IPS DF 6.9 (cell line): ENCODE measurements at regions not wholly inside any gene's neighbourhood (a gene's known extent, or its start where the extent isn't known, plus 50 kb on each side); places are given as distances from the start of the nearest gene placed in this dataset.
"Not testable (repeated sequence)": the region's sequence is repeated elsewhere in the genome, so short reads cannot be mapped to it uniquely, and the experiment has no call there.

ENCODE experiments used
- DNase-seq: peaks from one replicate; pipeline ENCODE4 v3.0.0-alpha.2; 2013; ENCODE audit warnings: low read depth, low spot score
- H3K27ac ChIP-seq: one replicate; pipeline ENCODE4 v1.5.1; 2013; ENCODE audit warnings: low read length, control low read depth
- H3K27me3 ChIP-seq: 2 replicates; pipeline ENCODE4 v1.6.1; 2013; ENCODE audit warnings: mild to moderate bottlenecking, low read length; ENCODE audit not compliant: control insufficient read depth, insufficient read depth
- H3K36me3 ChIP-seq: 2 replicates; pipeline ENCODE4 v1.6.1; 2013; ENCODE audit warnings: low read length; ENCODE audit not compliant: control insufficient read depth, insufficient read depth
- H3K4me1 ChIP-seq: 2 replicates; pipeline ENCODE4 v1.6.1; 2013; ENCODE audit warnings: low read length; ENCODE audit not compliant: control insufficient read depth, insufficient read depth
- H3K4me3 ChIP-seq: 2 replicates; pipeline ENCODE4 v1.5.1; 2013; ENCODE audit warnings: mild to moderate bottlenecking, low read length
- H3K9me3 ChIP-seq: 2 replicates; pipeline ENCODE4 v1.6.1; 2013; ENCODE audit warnings: low read length, inconsistent platforms; ENCODE audit not compliant: control insufficient read depth, insufficient read depth
- WGBS: extraction: QIAGEN DNeasy Blood & Tissue Kit; methylation state at CpG from one replicate; pipeline ENCODE4 v1.1.7; 2013; ENCODE audit warnings: mixed read lengths, missing lambda C conversion rate; ENCODE audit not compliant: insufficient read length, insufficient coverage; 5-methylcytosine and 5-hydroxymethylcytosine counted together

DNA sequence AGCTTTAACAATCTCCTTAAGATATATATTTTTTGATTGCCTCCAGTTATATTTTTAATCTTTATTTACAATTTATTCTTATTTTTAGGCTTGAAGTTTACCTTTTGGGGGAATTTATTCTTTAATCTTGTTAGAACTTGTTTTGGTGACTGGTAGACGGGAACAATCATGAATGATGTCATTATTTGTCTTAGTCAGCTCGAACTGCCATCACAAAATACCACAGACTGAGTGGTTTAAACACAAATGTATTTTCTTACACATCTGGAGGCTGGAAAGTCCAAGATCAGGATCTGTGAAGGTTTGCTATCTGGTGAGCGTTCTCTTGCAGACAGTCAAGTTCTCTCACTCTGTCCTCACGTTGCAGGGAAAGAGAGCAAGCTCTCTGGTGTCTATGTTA is 639.5 kb upstream of the SEMA6D start:
- not testable (repeated sequence) for DNase-seq, H3K4me3 ChIP-seq, H3K4me1 ChIP-seq, H3K27me3 ChIP-seq, H3K9me3 ChIP-seq, H3K27ac ChIP-seq, H3K36me3 ChIP-seq
- WGBS = no CpG with 5 or more reads among the region's 4 CpGs

DNA sequence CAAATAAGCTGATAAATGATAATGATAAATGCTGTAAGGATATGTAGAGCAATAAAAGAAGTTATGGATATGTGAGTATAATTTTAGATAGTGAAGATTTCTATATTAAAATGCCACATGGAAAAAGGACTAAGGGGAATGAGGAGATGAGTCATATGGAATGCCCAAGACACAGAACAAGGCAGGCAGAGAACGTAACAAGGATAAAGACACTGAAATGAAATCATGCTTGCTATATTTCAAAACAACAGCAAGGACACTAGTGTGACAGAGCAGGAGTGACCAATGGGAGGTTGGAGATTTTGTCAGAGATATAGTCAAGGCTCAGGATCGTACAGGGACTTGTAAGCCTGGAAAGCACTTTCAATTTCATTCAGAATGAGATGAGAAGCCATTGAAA is 621.5 kb upstream of the SEMA6D start:
- no peak for DNase-seq
- H3K4me1 ChIP-seq = no peaks in the 10 kb centered on the region
- H3K4me3 ChIP-seq = no peak overlapping the region
- no peaks in the 10 kb centered on the region for H3K9me3 ChIP-seq
- no peaks in the 10 kb centered on the region for H3K36me3 ChIP-seq
- WGBS = no CpG with 5 or more reads among the region's 2 CpGs
- no peaks in the 10 kb centered on the region for H3K27me3 ChIP-seq
- H3K27ac ChIP-seq = no peak overlapping the region

DNA sequence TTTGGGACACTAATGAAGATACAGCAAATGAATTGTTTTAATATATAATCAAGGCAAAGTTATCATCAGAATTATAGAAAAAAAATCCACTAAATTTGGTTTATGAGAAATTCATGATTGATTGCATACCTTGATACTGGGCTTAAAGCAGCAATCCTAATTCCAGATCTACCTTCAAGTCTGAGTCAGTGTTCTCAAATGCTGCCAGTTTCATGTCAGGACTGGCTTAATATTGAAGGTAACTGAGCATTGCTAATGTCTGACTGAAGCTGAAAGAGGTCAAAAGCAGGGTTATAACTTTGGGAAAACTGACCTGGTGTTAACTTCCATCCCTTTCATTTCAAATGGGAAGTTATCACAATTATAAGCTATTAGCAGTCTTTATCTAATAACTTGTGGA is 618.8 kb upstream of the SEMA6D start:
- not testable (repeated sequence) for H3K4me1 ChIP-seq, H3K27me3 ChIP-seq, H3K4me3 ChIP-seq, H3K9me3 ChIP-seq, H3K27ac ChIP-seq, DNase-seq, H3K36me3 ChIP-seq

DNA sequence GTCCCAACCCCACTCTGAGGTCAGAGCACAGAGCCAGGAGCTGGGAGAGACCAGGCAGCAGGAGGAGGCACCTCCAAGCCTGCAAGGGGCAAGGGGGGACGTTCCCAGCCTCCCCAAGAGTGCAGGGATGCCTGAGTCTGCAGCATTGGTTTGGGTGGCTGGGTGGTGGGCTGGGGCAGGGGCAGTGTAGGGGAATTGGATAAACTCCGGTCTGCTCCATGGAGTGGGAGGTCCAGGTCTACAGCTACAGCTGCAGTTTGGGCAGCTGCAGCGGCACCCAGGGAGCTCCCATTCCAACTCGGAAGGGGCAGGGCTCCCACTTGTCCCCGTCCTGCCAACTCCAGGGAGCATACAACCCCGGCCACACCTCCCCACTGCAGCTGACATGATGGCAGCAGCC is 617.5 kb upstream of the SEMA6D start:
- not testable (repeated sequence) for H3K4me1 ChIP-seq, H3K27ac ChIP-seq, H3K27me3 ChIP-seq, H3K9me3 ChIP-seq, H3K36me3 ChIP-seq, H3K4me3 ChIP-seq, DNase-seq
- no CpG with 5 or more reads among the region's 6 CpGs for WGBS

DNA sequence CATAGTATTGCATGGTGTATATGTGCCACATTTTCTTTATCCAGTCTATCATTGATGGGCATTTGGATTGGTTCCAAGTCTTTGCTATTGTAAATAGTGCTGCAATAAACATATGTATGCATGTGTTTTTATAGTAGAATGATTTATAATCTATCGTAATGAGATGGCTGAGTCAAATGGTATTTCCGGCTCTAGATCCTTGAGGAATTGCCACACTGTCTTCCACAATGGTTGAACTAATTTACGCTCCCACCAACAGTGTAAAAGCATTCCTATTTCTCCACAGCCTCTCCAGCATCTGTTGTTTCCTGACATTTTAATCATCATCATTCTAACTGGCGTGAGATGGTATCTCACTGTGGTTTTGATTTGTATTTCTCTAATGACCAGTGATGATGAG is 608.5 kb upstream of the SEMA6D start:
- not testable (repeated sequence) for H3K9me3 ChIP-seq, H3K4me3 ChIP-seq, H3K27ac ChIP-seq, H3K4me1 ChIP-seq, H3K27me3 ChIP-seq, H3K36me3 ChIP-seq, DNase-seq
- no CpG with 5 or more reads among the region's 4 CpGs for WGBS

DNA sequence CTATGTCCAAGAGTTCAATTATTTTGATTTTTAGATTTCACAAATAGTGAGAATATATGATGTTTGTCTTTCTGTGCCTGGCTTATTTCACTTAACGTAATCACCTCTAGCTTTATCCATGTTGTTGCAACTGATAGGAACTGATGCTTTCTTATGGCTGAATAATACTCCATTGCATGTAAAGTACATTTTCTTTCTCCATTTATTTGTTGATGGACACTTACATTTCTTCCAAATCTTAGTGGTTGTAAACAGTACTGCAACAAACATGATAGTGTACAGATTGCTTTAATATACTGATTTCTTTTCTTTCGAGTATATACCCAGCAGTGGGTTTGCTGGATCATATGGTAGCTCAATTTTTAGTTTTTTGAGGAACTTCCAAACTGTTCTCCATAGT is 600.6 kb upstream of the SEMA6D start:
- H3K9me3 ChIP-seq = no peaks in the 10 kb centered on the region
- no peaks in the 10 kb centered on the region for H3K36me3 ChIP-seq
- WGBS = no CpG with 5 or more reads among the region's 2 CpGs
- H3K4me1 ChIP-seq = no peaks in the 10 kb centered on the region
- no peaks in the 10 kb centered on the region for H3K27me3 ChIP-seq
- no peak overlapping the region for H3K27ac ChIP-seq
- H3K4me3 ChIP-seq = no peak overlapping the region
- no peak for DNase-seq

DNA sequence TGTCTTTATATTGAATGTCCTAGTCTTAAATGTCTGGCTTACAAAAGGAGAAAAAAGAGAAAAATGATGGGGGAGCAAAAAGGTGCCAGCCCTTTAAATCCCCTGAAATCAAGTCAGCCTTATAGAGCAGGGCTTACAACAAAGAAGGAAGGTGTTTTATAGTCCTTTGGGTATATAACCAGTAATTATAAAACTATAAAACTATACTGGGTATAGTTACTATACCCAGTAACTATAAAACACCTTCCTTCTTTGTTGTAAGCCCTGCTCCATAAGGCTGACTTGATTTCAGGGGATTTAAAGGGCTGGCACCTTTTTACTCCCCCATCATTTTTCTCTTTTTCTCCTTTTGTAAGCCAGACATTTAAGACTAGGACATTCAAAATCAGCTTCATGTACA is 598.0 kb upstream of the SEMA6D start:
- no peaks in the 10 kb centered on the region for H3K9me3 ChIP-seq
- no peak for DNase-seq
- H3K27me3 ChIP-seq = no peaks in the 10 kb centered on the region
- no peak overlapping the region for H3K27ac ChIP-seq
- H3K36me3 ChIP-seq = no peaks in the 10 kb centered on the region
- H3K4me1 ChIP-seq = no peaks in the 10 kb centered on the region
- no peak overlapping the region for H3K4me3 ChIP-seq

DNA sequence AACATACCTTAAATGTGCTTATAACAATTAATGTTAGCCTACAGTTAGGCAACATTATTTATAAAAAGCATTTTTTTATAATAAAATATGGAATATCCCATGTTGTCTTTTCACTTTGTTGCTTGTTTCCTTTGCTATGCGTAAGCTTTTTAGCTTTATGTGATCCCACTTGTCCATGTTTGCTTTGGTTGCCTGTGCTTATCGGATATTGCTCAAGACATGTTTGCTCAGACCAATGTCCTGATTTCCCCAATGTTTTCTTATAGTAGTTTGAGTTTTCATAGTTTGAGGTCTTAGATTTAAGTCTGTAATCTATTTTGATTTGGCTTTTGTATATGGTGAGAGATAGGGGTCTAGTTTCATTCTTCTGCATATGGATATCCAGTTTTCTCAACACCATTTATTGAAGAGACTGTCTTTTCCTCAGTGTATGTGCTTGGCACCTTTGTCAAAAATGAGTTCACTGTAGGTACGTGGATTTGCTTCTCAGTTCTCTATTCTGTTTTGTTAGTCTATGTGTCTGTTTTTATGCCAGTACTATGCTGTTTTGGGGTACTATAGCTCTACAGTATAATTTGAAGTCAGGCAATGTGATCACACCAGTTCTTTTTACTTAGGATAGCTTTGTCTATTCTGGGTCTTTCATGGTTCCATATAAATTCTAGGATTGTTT is 592.7 kb upstream of the SEMA6D start:
- no peak for DNase-seq
- Histone ChIP-seq H3K27ac (no peak overlapping the region), H3K4me3 (no peak overlapping the region), H3K9me3 (no peaks in the 10 kb centered on the region), H3K27me3 (no peaks in the 10 kb centered on the region), H3K4me1 (no peaks in the 10 kb centered on the region), H3K36me3 (no peaks in the 10 kb centered on the region)
- no CpG with 5 or more reads among the region's 3 CpGs for WGBS

DNA sequence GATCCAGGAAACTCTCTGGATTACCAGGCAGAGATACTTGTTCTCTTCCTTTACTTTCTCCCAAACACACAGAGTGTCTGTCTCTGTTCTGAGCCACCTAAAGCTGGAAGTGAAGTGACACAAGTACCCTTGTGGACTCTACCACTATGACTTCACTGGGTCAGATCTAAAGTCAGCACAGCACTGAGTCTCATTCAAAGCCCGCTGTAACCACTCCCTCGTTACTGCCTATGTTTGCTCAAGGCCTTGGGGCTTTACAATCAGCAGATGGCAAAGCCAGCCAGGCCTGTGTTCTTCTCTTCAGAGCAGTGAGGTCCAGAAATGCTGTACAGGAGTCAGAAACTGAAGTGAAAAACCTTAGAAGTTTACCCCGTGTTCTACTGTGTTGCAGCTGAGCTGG is 588.3 kb upstream of the SEMA6D start:
- Histone ChIP-seq H3K4me1 (no peaks in the 10 kb centered on the region), H3K9me3 (no peaks in the 10 kb centered on the region), H3K27ac (no peak overlapping the region), H3K4me3 (no peak overlapping the region), H3K36me3 (no peaks in the 10 kb centered on the region), H3K27me3 (no peaks in the 10 kb centered on the region)
- WGBS = no CpG with 5 or more reads among the region's 3 CpGs
- DNase-seq = no peak

DNA sequence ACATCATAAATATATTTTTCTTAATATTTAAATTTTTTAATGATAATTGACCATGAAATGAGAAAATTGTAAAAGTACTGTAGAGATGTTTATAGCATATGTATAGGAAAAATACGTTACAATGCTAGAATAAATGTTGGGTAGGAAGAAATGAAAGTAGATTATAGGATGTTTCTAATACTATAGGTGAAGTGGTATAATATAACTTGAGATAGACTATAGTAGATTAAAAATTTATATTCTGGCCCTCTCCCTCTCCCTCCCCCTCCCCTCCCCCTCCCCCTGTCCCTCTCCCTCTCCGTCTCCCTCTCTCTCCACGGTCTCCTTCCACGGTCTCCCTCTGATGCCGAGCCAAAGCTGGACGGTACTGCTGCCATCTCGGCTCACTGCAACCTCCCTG is 585.9 kb upstream of the SEMA6D start:
- not testable (repeated sequence) for DNase-seq, H3K9me3 ChIP-seq, H3K4me1 ChIP-seq, H3K27ac ChIP-seq, H3K27me3 ChIP-seq, H3K36me3 ChIP-seq, H3K4me3 ChIP-seq
- WGBS = 100% methylated on average over 1 of the region's 7 CpGs

DNA sequence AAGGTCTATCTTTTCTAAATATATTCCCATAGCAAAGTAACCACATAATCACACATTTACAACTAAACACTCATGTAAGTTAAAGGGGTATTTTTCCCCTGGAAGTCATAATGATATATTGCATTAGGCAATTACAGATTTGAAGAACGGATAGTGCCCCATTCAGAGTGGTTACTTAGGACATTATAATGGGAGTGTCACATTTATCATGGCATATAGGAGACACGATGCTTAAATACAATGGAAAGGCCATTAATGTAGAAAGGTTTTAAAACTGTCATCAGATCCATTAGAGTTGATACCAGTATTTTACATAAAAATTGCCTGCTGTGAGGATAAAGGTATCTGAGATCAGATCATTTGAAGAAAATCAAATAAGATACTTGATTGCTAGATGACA is 582.0 kb upstream of the SEMA6D start:
- Histone ChIP-seq H3K4me3 (no peak overlapping the region), H3K27me3 (no peaks in the 10 kb centered on the region), H3K9me3 (no peaks in the 10 kb centered on the region), H3K36me3 (no peaks in the 10 kb centered on the region), H3K27ac (no peak overlapping the region), H3K4me1 (no peaks in the 10 kb centered on the region)
- DNase-seq = no peak
- WGBS = no CpG with 5 or more reads among the region's 2 CpGs
